ENCODE measurements at regions not wholly inside any gene's neighbourhood (a gene's known extent, or its start where the extent isn't known, plus 50 kb on each side); places are given as distances from the start of the nearest gene placed in this dataset.
A peak's percentile ranks its signal among the peaks of the same experiment; 100 is the strongest.

DNA sequence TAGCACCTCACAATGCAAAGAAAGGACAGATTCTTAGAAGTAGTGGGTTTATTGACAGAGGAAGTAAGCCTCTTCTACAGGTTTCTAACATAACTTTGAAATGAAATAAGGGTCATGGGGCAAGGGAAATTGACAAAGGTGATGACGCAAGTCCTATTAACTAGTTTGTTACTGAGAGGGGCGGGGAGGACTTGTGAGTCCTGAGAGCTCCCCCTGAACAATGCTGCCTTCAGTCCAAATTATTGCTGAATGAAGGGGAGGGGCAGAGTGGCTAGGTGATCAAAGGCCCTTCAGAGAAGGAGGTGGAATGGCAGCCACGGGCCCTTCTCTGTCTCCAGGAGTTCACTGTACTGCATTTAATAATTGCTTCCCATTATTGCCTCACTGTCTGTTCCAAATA lies 390.0 kb downstream of the MEIS1 start:
- H3K4me1 Mint-ChIP-seq (ENCODE audit: unreplicated experiment) = no peaks in the 10 kb centered on the region
- H3K9me3 Mint-ChIP-seq (ENCODE audit: unreplicated experiment) = peaks cover 3% of the 10 kb centered on the region
- TF ChIP-seq, protein P1, sequence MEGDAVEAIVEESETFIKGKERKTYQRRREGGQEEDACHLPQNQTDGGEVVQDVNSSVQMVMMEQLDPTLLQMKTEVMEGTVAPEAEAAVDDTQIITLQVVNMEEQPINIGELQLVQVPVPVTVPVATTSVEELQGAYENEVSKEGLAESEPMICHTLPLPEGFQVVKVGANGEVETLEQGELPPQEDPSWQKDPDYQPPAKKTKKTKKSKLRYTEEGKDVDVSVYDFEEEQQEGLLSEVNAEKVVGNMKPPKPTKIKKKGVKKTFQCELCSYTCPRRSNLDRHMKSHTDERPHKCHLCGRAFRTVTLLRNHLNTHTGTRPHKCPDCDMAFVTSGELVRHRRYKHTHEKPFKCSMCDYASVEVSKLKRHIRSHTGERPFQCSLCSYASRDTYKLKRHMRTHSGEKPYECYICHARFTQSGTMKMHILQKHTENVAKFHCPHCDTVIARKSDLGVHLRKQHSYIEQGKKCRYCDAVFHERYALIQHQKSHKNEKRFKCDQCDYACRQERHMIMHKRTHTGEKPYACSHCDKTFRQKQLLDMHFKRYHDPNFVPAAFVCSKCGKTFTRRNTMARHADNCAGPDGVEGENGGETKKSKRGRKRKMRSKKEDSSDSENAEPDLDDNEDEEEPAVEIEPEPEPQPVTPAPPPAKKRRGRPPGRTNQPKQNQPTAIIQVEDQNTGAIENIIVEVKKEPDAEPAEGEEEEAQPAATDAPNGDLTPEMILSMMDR (IDR thresholded peaks at IDR 0.05) = no peak
- no peak overlapping the region for H3K4me3 Mint-ChIP-seq (ENCODE audit: unreplicated experiment)
- DNase-seq (ENCODE audit: extremely low spot score, unreplicated experiment) = no peak
- H3K27me3 Mint-ChIP-seq (ENCODE audit: unreplicated experiment) = no peaks in the 10 kb centered on the region
- H3K27ac Mint-ChIP-seq (ENCODE audit: unreplicated experiment) = no peak overlapping the region
- H3K36me3 Mint-ChIP-seq (ENCODE audit: unreplicated experiment) = no peaks in the 10 kb centered on the region

DNA sequence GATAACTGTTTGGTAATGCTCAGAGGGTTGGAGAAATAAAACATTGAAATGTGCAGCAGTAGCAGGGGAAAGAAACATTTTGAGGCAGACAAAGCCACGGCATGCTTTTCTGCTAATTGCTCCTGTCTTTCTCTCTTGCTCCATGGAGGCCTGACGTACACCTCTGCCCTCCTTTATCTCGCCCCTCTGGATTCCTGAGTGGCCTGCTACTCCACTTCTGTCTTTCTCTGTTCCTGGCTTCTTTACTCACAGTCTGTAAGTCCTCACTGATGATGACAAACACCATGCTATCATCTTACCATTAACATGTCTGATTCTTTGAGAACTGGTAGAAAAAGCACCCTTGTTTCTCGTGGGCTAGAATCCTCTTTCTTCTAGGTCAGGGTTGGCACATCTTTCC lies 392.9 kb downstream of the MEIS1 start:
- Mint-ChIP-seq H3K4me1 (ENCODE audit: unreplicated experiment) (peaks cover 5% of the 10 kb centered on the region), H3K4me3 (ENCODE audit: unreplicated experiment) (no peak overlapping the region), H3K27ac (ENCODE audit: unreplicated experiment) (no peak overlapping the region), H3K27me3 (ENCODE audit: unreplicated experiment) (no peaks in the 10 kb centered on the region), H3K36me3 (ENCODE audit: unreplicated experiment) (no peaks in the 10 kb centered on the region), H3K9me3 (ENCODE audit: unreplicated experiment) (no peaks in the 10 kb centered on the region)
- TF ChIP-seq, protein P1 (IDR thresholded peaks at IDR 0.05) = no peak
- no peak for DNase-seq (ENCODE audit: extremely low spot score, unreplicated experiment)

DNA sequence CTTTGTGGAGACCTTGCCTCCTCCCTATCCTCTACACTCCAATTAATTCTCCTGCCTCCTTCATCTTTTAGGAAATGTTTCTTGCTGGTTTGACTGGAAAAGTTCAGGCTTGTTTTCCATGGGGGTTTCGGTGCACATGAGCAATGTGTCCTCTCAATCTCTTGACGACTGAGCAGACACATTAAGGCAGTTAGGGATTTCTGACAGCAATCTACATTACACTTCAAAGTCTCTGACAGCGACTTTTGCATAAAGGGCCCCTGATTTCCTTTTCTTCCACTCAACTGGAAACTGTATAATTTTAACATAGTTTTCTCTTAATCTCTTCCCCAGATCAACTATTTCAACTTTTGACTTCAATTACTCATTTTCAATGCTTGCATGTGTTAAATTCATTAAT lies 394.0 kb downstream of the MEIS1 start:
- TF ChIP-seq, protein P1 (IDR thresholded peaks at IDR 0.05) = no peak
- H3K27ac Mint-ChIP-seq (ENCODE audit: unreplicated experiment) = no peak overlapping the region
- H3K9me3 Mint-ChIP-seq (ENCODE audit: unreplicated experiment) = no peaks in the 10 kb centered on the region
- no peak overlapping the region for H3K4me3 Mint-ChIP-seq (ENCODE audit: unreplicated experiment)
- no peaks in the 10 kb centered on the region for H3K27me3 Mint-ChIP-seq (ENCODE audit: unreplicated experiment)
- DNase-seq (ENCODE audit: extremely low spot score, unreplicated experiment) = no peak
- H3K4me1 Mint-ChIP-seq (ENCODE audit: unreplicated experiment) = peaks cover 13% of the 10 kb centered on the region
- no peaks in the 10 kb centered on the region for H3K36me3 Mint-ChIP-seq (ENCODE audit: unreplicated experiment)

DNA sequence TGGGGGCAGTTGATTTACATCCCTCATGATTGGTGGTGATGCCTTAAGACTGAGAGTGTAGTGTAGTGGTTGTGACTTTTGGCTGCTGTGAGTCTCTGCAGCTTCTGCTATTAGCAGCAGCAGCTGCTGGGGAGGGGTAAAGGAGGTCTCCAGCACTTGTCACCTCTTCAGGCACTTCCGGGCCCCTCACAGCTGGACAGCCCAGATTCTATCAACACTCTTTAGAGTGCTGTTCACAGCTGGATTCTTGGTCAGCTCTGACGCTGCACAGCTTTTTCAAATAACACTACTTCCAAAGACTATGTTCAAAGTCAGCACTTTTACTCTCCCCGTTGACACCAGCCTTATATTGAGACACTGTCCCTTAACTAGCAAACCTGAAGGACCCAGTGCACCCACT lies 396.0 kb downstream of the MEIS1 start:
- H3K4me3 Mint-ChIP-seq (ENCODE audit: unreplicated experiment) = no peak overlapping the region
- H3K9me3 Mint-ChIP-seq (ENCODE audit: unreplicated experiment) = no peaks in the 10 kb centered on the region
- no peaks in the 10 kb centered on the region for H3K27me3 Mint-ChIP-seq (ENCODE audit: unreplicated experiment)
- no peak for DNase-seq (ENCODE audit: extremely low spot score, unreplicated experiment)
- H3K27ac Mint-ChIP-seq (ENCODE audit: unreplicated experiment) = no peak overlapping the region
- peaks cover 14% of the 10 kb centered on the region for H3K4me1 Mint-ChIP-seq (ENCODE audit: unreplicated experiment)
- TF ChIP-seq, protein P1 (IDR thresholded peaks at IDR 0.05) = no peak
- no peaks in the 10 kb centered on the region for H3K36me3 Mint-ChIP-seq (ENCODE audit: unreplicated experiment)

DNA sequence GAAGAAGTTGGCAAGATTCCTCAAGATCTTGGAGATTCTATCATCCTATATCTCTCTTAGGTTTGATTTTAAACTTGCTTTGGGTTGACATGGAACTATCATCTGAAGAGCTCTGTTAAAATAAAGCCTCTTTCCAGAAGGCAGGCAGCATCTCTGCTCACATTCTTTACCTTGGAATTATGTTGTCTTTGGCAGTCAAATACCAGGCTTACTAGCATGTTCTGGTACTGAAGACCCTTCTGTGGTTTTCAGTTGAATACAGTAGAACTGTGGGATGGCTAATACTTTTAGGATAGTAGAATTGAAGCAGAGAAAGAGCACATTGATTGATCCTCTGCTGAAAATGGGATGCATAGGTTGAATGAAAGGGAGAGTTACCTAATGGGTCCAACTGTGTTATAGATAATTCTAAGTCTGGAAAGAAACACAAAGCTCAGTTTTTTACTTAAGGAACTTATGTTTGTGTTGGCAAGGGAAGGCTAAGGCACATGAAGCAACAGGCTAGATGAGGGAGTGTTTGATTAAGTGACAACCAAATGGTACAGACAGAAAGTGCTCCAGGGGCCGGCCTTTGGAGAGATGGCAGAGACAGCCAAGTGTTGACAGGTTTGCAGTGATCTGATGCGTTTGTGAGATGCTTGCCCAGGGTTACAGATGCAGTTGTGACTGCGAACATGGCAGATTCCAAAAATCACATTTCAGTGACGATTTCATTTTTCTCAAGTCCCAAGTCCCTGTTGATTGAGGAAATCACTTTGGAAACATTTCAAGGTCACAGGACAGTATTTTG lies 397.9 kb downstream of the MEIS1 start:
- DNase-seq (ENCODE audit: extremely low spot score, unreplicated experiment) = no peak
- Mint-ChIP-seq H3K27ac (ENCODE audit: unreplicated experiment) (peak overlapping the region; percentile 20), H3K27me3 (ENCODE audit: unreplicated experiment) (no peaks in the 10 kb centered on the region), H3K9me3 (ENCODE audit: unreplicated experiment) (no peaks in the 10 kb centered on the region), H3K4me1 (ENCODE audit: unreplicated experiment) (peaks cover 14% of the 10 kb centered on the region), H3K4me3 (ENCODE audit: unreplicated experiment) (no peak overlapping the region), H3K36me3 (ENCODE audit: unreplicated experiment) (no peaks in the 10 kb centered on the region)
- TF ChIP-seq, protein P1 (IDR thresholded peaks at IDR 0.05) = no peak
